ENCODE measurements at regions not wholly inside any gene's neighbourhood (a gene's known extent, or its start where the extent isn't known, plus 50 kb on each side); places are given as distances from the start of the nearest gene placed in this dataset.

DNA sequence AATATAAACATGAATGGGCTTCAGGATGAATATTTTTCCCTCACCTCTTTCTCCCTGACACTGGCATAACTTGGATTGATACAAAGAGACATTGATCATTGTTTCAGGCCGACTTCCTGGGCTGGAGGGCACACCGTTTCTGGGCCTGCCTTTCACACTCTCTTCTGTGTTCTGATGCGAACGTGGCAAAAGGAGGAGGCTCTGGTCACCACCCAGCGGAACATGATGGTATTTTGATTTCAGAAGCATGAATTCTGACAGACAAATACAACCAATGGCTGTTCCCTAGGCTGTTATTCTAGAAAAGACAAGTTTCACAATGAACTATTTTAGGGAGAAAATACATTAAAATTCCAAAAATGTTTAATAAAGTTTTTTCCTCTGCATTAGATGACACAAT, 534.5 kb upstream of the MKI67 start:
- H3K18ac ChIP-seq (ENCODE audit: low read depth in 1 of 2, low read length in 2 of 2), result no peak overlapping the region
- H2AFZ ChIP-seq (ENCODE audit: low read depth, low read length), result no peak overlapping the region
- DNase-seq, result no peak
- no peak overlapping the region for H2BK15ac ChIP-seq (ENCODE audit: low read depth, poor library complexity, severe bottlenecking)
- H4K8ac ChIP-seq (ENCODE audit: low read length), result no peak overlapping the region
- H3K9me3 ChIP-seq (ENCODE audit: control insufficient read depth, low read length), result no peaks in the 10 kb centered on the region
- H2BK12ac ChIP-seq (ENCODE audit: low read length in 2 of 2), result no peak overlapping the region
- H3K23ac ChIP-seq (ENCODE audit: low read length in 2 of 2), result no peak overlapping the region
- peaks cover 0 to 3% of the 10 kb centered on the region in 2 experiments for H3K27me3 ChIP-seq (ENCODE audit: control insufficient read depth in 1 of 2, insufficient read depth in 1 of 2, low read length in 2 of 2)
- no peak overlapping the region for H2BK120ac ChIP-seq (ENCODE audit: low read depth, low read length)
- no peaks in the 10 kb centered on the region for H3K79me1 ChIP-seq (replicated peaks; ENCODE audit: low read length, poor library complexity, severe bottlenecking)
- H3K9ac ChIP-seq (ENCODE audit: low read length), result no peak overlapping the region
- H4K91ac ChIP-seq (ENCODE audit: low read length), result no peak overlapping the region
- H2AK5ac ChIP-seq (ENCODE audit: low read length, severe bottlenecking), result no peak overlapping the region
- H3K36me3 ChIP-seq (ENCODE audit: control insufficient read depth in 1 of 2, insufficient read depth in 2 of 2, low read depth in 1 of 2, low read length in 2 of 2), result no peaks in the 10 kb centered on the region
- H3K4ac ChIP-seq (ENCODE audit: low read depth in 1 of 2, low read length in 2 of 2), result no peak overlapping the region
- no peak overlapping the region for H3K4me2 ChIP-seq (ENCODE audit: low read length, poor library complexity, severe bottlenecking)
- no peak overlapping the region for H2BK5ac ChIP-seq (ENCODE audit: low read depth, low read length, poor library complexity, severe bottlenecking)
- WGBS, result 73% methylated on average over 4 of the region's 5 CpGs
- H3K4me1 ChIP-seq (ENCODE audit: control insufficient read depth, insufficient read depth, low read depth, low read length), result no peaks in the 10 kb centered on the region
- H3K4me3 ChIP-seq (ENCODE audit: insufficient read depth in 1 of 2, low read depth in 1 of 2, low read length in 2 of 2), result no peak overlapping the region
- H3K27ac ChIP-seq (ENCODE audit: low read length, poor library complexity, severe bottlenecking), result no peak overlapping the region
- no peak overlapping the region for H3K14ac ChIP-seq (ENCODE audit: low read length in 2 of 2)

- no peak overlapping the region for H2AFZ ChIP-seq (ENCODE audit: low read depth, low read length)
- no peak for DNase-seq
- H3K79me1 ChIP-seq (replicated peaks; ENCODE audit: low read length, poor library complexity, severe bottlenecking), result no peaks in the 10 kb centered on the region
- H4K91ac ChIP-seq (ENCODE audit: low read length), result no peak overlapping the region
- H2AK5ac ChIP-seq (ENCODE audit: low read length, severe bottlenecking), result no peak overlapping the region
- H3K4me2 ChIP-seq (ENCODE audit: low read length, poor library complexity, severe bottlenecking), result no peak overlapping the region
- no peak overlapping the region for H3K9ac ChIP-seq (ENCODE audit: low read length)
- no peak overlapping the region for H2BK5ac ChIP-seq (ENCODE audit: low read depth, low read length, poor library complexity, severe bottlenecking)
- no peak overlapping the region for H2BK120ac ChIP-seq (ENCODE audit: low read depth, low read length)
- H2BK12ac ChIP-seq (ENCODE audit: low read length in 2 of 2), result no peak overlapping the region
- H3K27me3 ChIP-seq (ENCODE audit: control insufficient read depth in 1 of 2, insufficient read depth in 1 of 2, low read length in 2 of 2), result peaks cover 0 to 3% of the 10 kb centered on the region in 2 experiments
- H3K4me1 ChIP-seq (ENCODE audit: control insufficient read depth, insufficient read depth, low read depth, low read length), result no peaks in the 10 kb centered on the region
- no peak overlapping the region for H3K27ac ChIP-seq (ENCODE audit: low read length, poor library complexity, severe bottlenecking)
- no peak overlapping the region for H3K4ac ChIP-seq (ENCODE audit: low read depth in 1 of 2, low read length in 2 of 2)
- no peak overlapping the region for H4K8ac ChIP-seq (ENCODE audit: low read length)
- no peak overlapping the region for H3K14ac ChIP-seq (ENCODE audit: low read length in 2 of 2)
- no peaks in the 10 kb centered on the region for H3K36me3 ChIP-seq (ENCODE audit: control insufficient read depth in 1 of 2, insufficient read depth in 2 of 2, low read depth in 1 of 2, low read length in 2 of 2)
- H3K18ac ChIP-seq (ENCODE audit: low read depth in 1 of 2, low read length in 2 of 2), result no peak overlapping the region
- H3K23ac ChIP-seq (ENCODE audit: low read length in 2 of 2), result no peak overlapping the region
- 89% methylated on average over 6 of the region's 7 CpGs for WGBS
- H3K4me3 ChIP-seq (ENCODE audit: insufficient read depth in 1 of 2, low read depth in 1 of 2, low read length in 2 of 2), result no peak overlapping the region
- no peak overlapping the region for H2BK15ac ChIP-seq (ENCODE audit: low read depth, poor library complexity, severe bottlenecking)
- H3K9me3 ChIP-seq (ENCODE audit: control insufficient read depth, low read length), result no peaks in the 10 kb centered on the region
Measured at GRCh38 chr10:128661404-128662197, 535.4 kb upstream of the MKI67 start.

DNA sequence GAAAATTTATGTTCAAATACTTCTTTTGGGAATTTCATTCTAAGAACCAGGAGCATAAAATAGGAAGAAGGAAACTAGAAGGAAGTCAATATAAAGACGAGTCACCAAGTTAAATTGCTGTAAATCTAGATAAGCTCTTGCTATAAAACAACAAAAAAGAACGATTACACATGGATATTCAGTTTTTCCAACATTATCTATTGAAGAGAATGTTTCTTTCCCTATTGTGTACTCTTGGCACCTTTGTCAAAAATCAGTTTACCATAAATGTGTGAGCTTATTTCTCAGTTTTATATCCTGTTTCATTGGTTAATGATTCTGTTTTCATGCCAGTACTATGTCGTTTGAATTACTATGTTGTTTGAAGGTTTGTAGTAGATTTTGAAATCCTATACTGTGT, 536.3 kb upstream of the MKI67 start:
- no peak overlapping the region for H2BK5ac ChIP-seq (ENCODE audit: low read depth, low read length, poor library complexity, severe bottlenecking)
- H3K9ac ChIP-seq (ENCODE audit: low read length), result no peak overlapping the region
- H2AK5ac ChIP-seq (ENCODE audit: low read length, severe bottlenecking), result no peak overlapping the region
- no peak overlapping the region for H4K91ac ChIP-seq (ENCODE audit: low read length)
- H2AFZ ChIP-seq (ENCODE audit: low read depth, low read length), result no peak overlapping the region
- no peak overlapping the region for H3K4me2 ChIP-seq (ENCODE audit: low read length, poor library complexity, severe bottlenecking)
- H3K9me3 ChIP-seq (ENCODE audit: control insufficient read depth, low read length), result no peaks in the 10 kb centered on the region
- H3K23ac ChIP-seq (ENCODE audit: low read length in 2 of 2), result no peak overlapping the region
- H3K4me1 ChIP-seq (ENCODE audit: control insufficient read depth, insufficient read depth, low read depth, low read length), result no peaks in the 10 kb centered on the region
- no peak overlapping the region for H3K14ac ChIP-seq (ENCODE audit: low read length in 2 of 2)
- H2BK12ac ChIP-seq (ENCODE audit: low read length in 2 of 2), result no peak overlapping the region
- H3K36me3 ChIP-seq (ENCODE audit: control insufficient read depth in 1 of 2, insufficient read depth in 2 of 2, low read depth in 1 of 2, low read length in 2 of 2), result no peaks in the 10 kb centered on the region
- H3K4ac ChIP-seq (ENCODE audit: low read depth in 1 of 2, low read length in 2 of 2), result no peak overlapping the region
- no peaks in the 10 kb centered on the region for H3K79me1 ChIP-seq (replicated peaks; ENCODE audit: low read length, poor library complexity, severe bottlenecking)
- no peak for DNase-seq
- WGBS, result 73% methylated on average over 2 of the region's 3 CpGs
- H4K8ac ChIP-seq (ENCODE audit: low read length), result no peak overlapping the region
- no peak overlapping the region for H2BK120ac ChIP-seq (ENCODE audit: low read depth, low read length)
- peaks cover 0 to 3% of the 10 kb centered on the region in 2 experiments for H3K27me3 ChIP-seq (ENCODE audit: control insufficient read depth in 1 of 2, insufficient read depth in 1 of 2, low read length in 2 of 2)
- no peak overlapping the region for H2BK15ac ChIP-seq (ENCODE audit: low read depth, poor library complexity, severe bottlenecking)
- no peak overlapping the region for H3K4me3 ChIP-seq (ENCODE audit: insufficient read depth in 1 of 2, low read depth in 1 of 2, low read length in 2 of 2)
- H3K18ac ChIP-seq (ENCODE audit: low read depth in 1 of 2, low read length in 2 of 2), result no peak overlapping the region
- no peak overlapping the region for H3K27ac ChIP-seq (ENCODE audit: low read length, poor library complexity, severe bottlenecking)

- Histone ChIP-seq H3K4me2 (ENCODE audit: low read length, poor library complexity, severe bottlenecking) (no peak overlapping the region), H2BK120ac (ENCODE audit: low read depth, low read length) (no peak overlapping the region), H3K27ac (ENCODE audit: low read length, poor library complexity, severe bottlenecking) (no peak overlapping the region), H2BK5ac (ENCODE audit: low read depth, low read length, poor library complexity, severe bottlenecking) (no peak overlapping the region), H2BK15ac (ENCODE audit: low read depth, poor library complexity, severe bottlenecking) (no peak overlapping the region), H3K79me1 (replicated peaks; ENCODE audit: low read length, poor library complexity, severe bottlenecking) (no peaks in the 10 kb centered on the region), H3K9me3 (ENCODE audit: control insufficient read depth, low read length) (no peaks in the 10 kb centered on the region), H3K4me1 (ENCODE audit: control insufficient read depth, insufficient read depth, low read depth, low read length) (no peaks in the 10 kb centered on the region), H2AK5ac (ENCODE audit: low read length, severe bottlenecking) (no peak overlapping the region), H3K14ac (ENCODE audit: low read length in 2 of 2) (no peak overlapping the region), H3K4me3 (ENCODE audit: insufficient read depth in 1 of 2, low read depth in 1 of 2, low read length in 2 of 2) (no peak overlapping the region), H3K27me3 (ENCODE audit: control insufficient read depth in 1 of 2, insufficient read depth in 1 of 2, low read length in 2 of 2) (no peaks in the 10 kb centered on the region), H3K36me3 (ENCODE audit: control insufficient read depth in 1 of 2, insufficient read depth in 2 of 2, low read depth in 1 of 2, low read length in 2 of 2) (no peaks in the 10 kb centered on the region), H3K18ac (ENCODE audit: low read depth in 1 of 2, low read length in 2 of 2) (no peak overlapping the region), H3K23ac (ENCODE audit: low read length in 2 of 2) (no peak overlapping the region), H3K9ac (ENCODE audit: low read length) (no peak overlapping the region), H3K4ac (ENCODE audit: low read depth in 1 of 2, low read length in 2 of 2) (no peak overlapping the region), H4K91ac (ENCODE audit: low read length) (no peak overlapping the region), H2AFZ (ENCODE audit: low read depth, low read length) (no peak overlapping the region), H4K8ac (ENCODE audit: low read length) (no peak overlapping the region), H2BK12ac (ENCODE audit: low read length in 2 of 2) (no peak overlapping the region)
- DNase-seq, result no peak
- WGBS, result 94% methylated on average over 2 of the region's 3 CpGs
Measured at GRCh38 chr10:128664729-128665128, 538.5 kb upstream of the MKI67 start.

Measured in mesenchymal stem cell (in vitro differentiated cells and primary cell).